HG03095 (cell line): ENCODE measurements at regions not wholly inside any gene's neighbourhood (a gene's known extent, or its start where the extent isn't known, plus 50 kb on each side); places are given as distances from the start of the nearest gene placed in this dataset.

Source experiments
- ATAC-seq: cut with Tn5 transposase; IDR thresholded peaks from one replicate; pipeline ENCODE4 v1.9.1; 2021; ENCODE audit warnings: moderate library complexity; ENCODE audit not compliant: unreplicated experiment

GRCh38 chr13:97133554-97133953 is 88.6 kb upstream of the MBNL2 start:
- no peak for ATAC-seq

GRCh38 chr13:97133955-97134354 is 88.2 kb upstream of the MBNL2 start:
- ATAC-seq = no peak

- ATAC-seq = no peak
Measured at GRCh38 chr13:97134364-97135095, 87.6 kb upstream of the MBNL2 start.

GRCh38 chr13:97135883-97136282 is 86.2 kb upstream of the MBNL2 start:
- no peak for ATAC-seq

GRCh38 chr13:97136418-97136817 is 85.7 kb upstream of the MBNL2 start:
- no peak for ATAC-seq

- no peak for ATAC-seq
Measured at GRCh38 chr13:97139691-97140090, 82.4 kb upstream of the MBNL2 start.

- no peak for ATAC-seq
Measured at GRCh38 chr13:97140131-97140530, 82.0 kb upstream of the MBNL2 start.

GRCh38 chr13:97140611-97141010 is 81.5 kb upstream of the MBNL2 start:
- ATAC-seq = no peak

GRCh38 chr13:97141097-97141496 is 81.0 kb upstream of the MBNL2 start:
- no peak for ATAC-seq

GRCh38 chr13:97141564-97142005 is 80.5 kb upstream of the MBNL2 start:
- peak; percentile 94 for ATAC-seq

GRCh38 chr13:97142452-97142851 is 79.7 kb upstream of the MBNL2 start:
- ATAC-seq = no peak

GRCh38 chr13:97145057-97145456 is 77.1 kb upstream of the MBNL2 start:
- no peak for ATAC-seq

- ATAC-seq = no peak
Measured at GRCh38 chr13:97148894-97149293, 73.2 kb upstream of the MBNL2 start.

- no peak for ATAC-seq
Measured at GRCh38 chr13:97160421-97160820, 61.7 kb upstream of the MBNL2 start.

- no peak for ATAC-seq
Measured at GRCh38 chr13:97161582-97162231, 60.4 kb upstream of the MBNL2 start.

GRCh38 chr13:97165502-97166425 is 56.4 kb upstream of the MBNL2 start:
- ATAC-seq = no peak

- ATAC-seq = no peak
Measured at GRCh38 chr13:97171136-97171535, 51.0 kb upstream of the MBNL2 start.
